K562 (cell line): ENCODE measurements at regions not wholly inside any gene's neighbourhood (a gene's known extent, or its start where the extent isn't known, plus 50 kb on each side); places are given as distances from the start of the nearest gene placed in this dataset.

Experiments
- HDAC6 ChIP-seq: IDR thresholded peaks from 2 replicates; pipeline ENCODE4 v1.6.1; 2012; ENCODE audit warnings: low read depth, mild to moderate bottlenecking, control low read depth, inconsistent platforms, low read length, moderate library complexity
- HSF4 ChIP-seq: fragments of 250-450 bp; sonication (Bioruptor Pico); IDR thresholded peaks from 2 replicates; pipeline ENCODE4 v2.1.2; 2022; ENCODE audit warnings: mild to moderate bottlenecking, moderate library complexity, borderline replicate concordance
- KDM1A ChIP-seq, 2 experiments: fragments of 450-650 bp; IDR thresholded peaks; 2 replicates each; pipeline ENCODE4 v1.6.1; 2016; ENCODE audit warnings: mild to moderate bottlenecking in 2 of 2
- NRF1 ChIP-seq, 2 experiments: fragments of 450-650 bp; IDR thresholded peaks in 1 of 2; conservative IDR thresholded peaks in 1 of 2; 2 replicates each; pipeline ENCODE4 v1.6.1; 2014; ENCODE audit warnings: mild to moderate bottlenecking in 2 of 2
- POLR2AphosphoS5 ChIP-seq: IDR thresholded peaks from 2 replicates; pipeline ENCODE4 v1.6.1; 2011; ENCODE audit warnings: mild to moderate bottlenecking, low read depth, low read length, moderate library complexity; ENCODE audit not compliant: control insufficient read depth, insufficient read depth
- RFX1 ChIP-seq: fragments of 450-650 bp; IDR thresholded peaks from 2 replicates; pipeline ENCODE4 v1.6.1; 2016; ENCODE audit warnings: mild to moderate bottlenecking, moderate library complexity
- SMARCC2 ChIP-seq: fragments of 450-650 bp; IDR thresholded peaks from 2 replicates; pipeline ENCODE4 v1.6.1; 2017; ENCODE audit warnings: antibody characterized with exemption, moderate library complexity, mild to moderate bottlenecking, low read depth
- TF ChIP-seq, protein P1 (sequence below): sonication (generic); formaldehyde crosslinking; IDR thresholded peaks from 2 replicates; pipeline ENCODE4 v1.8.1; 2023; ENCODE audit warnings: mild to moderate bottlenecking, missing genetic modification reagents
- TF ChIP-seq, protein P2 (sequence below): fragments of 150-350 bp; conservative IDR thresholded peaks from 2 replicates; pipeline ENCODE4 v1.6.1; 2014; ENCODE audit warnings: low read length

DNA sequence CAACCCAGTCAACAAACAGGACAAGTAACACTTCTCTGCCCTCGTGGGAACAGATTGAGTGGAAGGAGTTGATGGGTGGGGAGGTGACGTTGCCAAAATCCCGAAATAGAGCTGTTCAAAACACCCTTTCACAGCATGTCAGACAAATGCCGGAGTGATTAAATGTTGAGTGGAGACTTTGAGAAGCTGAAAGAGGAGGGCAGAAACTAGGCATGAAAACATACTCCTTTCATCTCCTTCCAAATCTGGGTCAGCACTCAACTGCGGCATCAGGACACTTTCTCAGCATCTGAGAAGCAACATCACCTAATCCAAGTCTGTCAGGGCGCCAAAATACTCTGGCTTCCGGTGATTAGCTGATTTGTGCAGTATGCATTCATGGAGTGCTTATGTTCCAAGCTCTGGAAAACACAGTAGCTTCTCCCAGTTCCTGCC, 51.5 kb upstream of the MRI1 start:
- TF ChIP-seq, protein P1, sequence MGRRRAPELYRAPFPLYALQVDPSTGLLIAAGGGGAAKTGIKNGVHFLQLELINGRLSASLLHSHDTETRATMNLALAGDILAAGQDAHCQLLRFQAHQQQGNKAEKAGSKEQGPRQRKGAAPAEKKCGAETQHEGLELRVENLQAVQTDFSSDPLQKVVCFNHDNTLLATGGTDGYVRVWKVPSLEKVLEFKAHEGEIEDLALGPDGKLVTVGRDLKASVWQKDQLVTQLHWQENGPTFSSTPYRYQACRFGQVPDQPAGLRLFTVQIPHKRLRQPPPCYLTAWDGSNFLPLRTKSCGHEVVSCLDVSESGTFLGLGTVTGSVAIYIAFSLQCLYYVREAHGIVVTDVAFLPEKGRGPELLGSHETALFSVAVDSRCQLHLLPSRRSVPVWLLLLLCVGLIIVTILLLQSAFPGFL: no peak
- TF ChIP-seq, protein P2, sequence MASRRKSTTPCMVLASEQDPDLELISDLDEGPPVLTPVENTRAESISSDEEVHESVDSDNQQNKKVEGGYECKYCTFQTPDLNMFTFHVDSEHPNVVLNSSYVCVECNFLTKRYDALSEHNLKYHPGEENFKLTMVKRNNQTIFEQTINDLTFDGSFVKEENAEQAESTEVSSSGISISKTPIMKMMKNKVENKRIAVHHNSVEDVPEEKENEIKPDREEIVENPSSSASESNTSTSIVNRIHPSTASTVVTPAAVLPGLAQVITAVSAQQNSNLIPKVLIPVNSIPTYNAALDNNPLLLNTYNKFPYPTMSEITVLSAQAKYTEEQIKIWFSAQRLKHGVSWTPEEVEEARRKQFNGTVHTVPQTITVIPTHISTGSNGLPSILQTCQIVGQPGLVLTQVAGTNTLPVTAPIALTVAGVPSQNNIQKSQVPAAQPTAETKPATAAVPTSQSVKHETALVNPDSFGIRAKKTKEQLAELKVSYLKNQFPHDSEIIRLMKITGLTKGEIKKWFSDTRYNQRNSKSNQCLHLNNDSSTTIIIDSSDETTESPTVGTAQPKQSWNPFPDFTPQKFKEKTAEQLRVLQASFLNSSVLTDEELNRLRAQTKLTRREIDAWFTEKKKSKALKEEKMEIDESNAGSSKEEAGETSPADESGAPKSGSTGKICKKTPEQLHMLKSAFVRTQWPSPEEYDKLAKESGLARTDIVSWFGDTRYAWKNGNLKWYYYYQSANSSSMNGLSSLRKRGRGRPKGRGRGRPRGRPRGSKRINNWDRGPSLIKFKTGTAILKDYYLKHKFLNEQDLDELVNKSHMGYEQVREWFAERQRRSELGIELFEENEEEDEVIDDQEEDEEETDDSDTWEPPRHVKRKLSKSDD: no peak
- TF ChIP-seq POLR2AphosphoS5: no peak
- no peak for TF ChIP-seq SMARCC2
- no peak for TF ChIP-seq NRF1 (conservative IDR thresholded peaks at IDR 0.05 in 1 of 2, IDR thresholded peaks at IDR 0.05 in 1 of 2)
- TF ChIP-seq RFX1: no peak
- TF ChIP-seq HSF4: no peak
- no peak for TF ChIP-seq HDAC6
- TF ChIP-seq KDM1A (IDR thresholded peaks at IDR 0.05): no peak
